GM21786 (cell line): ENCODE measurements at regions not wholly inside any gene's neighbourhood (a gene's known extent, or its start where the extent isn't known, plus 50 kb on each side); places are given as distances from the start of the nearest gene placed in this dataset.

Experiments used
- ATAC-seq: cut with Tn5 transposase; IDR thresholded peaks from one replicate; pipeline ENCODE4 v1.9.1; 2021; ENCODE audit not compliant: unreplicated experiment

DNA sequence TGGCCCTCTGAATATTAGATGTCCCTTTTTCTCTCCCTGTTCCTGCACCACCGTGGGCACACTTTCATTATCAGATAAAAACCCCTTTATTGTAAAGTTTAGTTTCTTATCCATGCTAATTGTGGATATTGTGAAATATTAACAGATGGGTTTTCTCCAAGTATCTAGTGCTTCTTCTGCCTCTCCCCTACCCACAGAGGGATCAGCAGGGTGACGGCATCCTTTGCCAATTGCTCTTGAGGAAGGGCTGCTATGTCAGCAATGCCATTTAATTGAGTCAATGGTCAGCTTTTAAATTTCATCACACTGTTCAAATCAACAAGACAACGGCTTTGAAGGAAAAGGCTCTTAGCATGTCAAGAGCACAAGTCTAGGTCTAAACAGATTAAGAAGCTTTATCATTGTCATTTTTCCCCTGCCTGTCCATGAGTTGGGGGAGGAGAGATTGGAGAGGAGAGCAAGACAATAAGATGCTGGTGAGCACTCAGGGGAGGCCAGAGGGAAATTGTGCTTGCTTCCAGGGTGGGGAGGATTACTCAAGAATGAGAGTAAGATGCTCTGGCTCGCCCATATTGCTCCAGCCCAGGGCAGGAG, 443.0 kb upstream of the CCL2 start:
- ATAC-seq = no peak

DNA sequence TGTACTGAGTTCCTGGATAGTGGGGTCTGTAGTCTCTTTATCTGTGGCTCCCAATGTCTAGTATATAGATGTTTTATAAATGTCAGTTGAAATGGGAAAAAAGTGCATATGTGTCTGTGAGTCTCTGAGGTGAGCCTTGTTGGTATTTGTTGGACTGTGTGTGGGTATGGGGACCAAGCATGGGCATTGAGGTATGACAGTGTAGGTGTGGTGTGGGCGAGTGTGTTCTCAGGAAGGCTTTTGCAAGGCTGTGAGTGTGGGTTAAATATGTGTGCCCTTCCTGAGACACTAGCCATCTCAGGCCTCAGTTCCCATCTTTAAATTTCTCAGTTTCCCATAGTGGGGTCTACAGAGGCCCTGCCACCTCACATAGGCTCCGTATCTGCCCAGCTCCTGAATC, 440.2 kb upstream of the CCL2 start:
- no peak for ATAC-seq

DNA sequence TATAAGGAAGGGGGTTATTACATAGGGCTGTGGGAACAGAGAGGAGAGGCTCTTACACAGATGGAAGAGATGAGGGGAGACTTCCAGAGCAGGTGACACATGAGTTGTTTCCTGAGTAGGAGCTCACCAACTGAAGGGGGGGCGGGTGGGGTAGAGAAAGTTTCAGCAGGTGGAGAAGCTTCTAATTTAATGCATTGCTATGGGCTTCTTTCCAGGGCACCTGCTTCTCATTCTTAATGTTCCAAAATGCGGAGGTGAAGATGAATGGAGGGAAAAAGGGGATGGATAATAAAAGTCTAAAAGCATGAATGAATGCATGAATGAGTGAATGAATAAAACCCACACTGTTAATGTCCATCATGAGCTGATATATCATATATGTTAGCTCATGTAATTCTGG, 439.0 kb upstream of the CCL2 start:
- no peak for ATAC-seq

DNA sequence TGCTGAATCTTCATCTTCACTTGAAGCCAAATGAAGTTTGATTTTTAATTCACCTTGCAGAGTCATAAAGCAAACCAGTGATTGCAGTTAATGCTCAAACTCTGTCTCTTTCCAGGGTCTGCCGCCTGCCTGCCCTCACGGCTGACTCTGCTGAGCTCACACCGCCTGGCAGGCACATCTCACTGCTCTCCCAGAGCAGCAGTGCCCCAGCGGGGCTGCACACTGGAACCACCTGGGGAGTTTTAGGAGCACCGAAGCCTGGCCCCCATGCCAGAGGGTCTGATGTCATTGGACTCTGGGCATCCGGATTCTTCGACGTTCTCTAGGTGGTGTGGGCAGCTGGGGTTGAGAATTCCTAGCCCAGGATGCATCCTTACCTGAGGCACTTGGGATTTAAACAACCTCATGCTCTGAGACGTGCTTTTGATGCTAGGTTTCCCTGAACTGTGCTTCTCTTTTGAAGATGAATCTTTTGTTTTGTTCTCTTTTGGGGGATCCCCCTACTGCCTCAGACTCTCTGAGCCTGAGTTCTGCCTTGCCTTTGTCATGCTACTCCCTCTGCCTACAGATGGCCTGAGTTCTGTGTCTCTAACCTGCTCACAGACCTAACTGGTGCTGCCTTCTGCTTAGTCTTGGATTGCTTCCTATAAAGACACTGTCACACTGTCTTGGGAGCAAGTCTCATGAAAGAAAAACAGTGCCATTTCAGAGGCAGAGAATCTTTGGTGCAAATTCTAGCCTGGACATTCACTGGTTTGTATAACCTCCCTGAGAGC, 438.1 kb upstream of the CCL2 start:
- no peak for ATAC-seq

DNA sequence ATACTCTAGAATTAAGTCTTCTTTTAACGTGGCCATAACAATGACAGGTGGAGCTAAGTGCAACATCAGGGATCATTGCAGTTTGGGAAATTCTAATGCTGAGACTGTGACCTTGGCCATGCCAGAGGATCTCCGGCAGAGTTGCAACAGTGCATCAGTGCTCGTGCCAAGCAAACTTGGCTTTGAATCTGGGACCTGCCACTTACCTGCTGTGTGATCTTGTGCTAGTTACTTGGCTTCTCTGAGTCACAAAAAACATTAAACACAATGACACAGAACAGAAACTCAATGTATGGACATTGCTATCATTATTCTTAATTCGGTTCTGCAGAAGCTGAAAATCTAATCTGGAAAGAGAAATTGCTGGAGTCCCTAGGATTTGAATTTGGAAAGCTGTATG, 435.5 kb upstream of the CCL2 start:
- no peak for ATAC-seq

DNA sequence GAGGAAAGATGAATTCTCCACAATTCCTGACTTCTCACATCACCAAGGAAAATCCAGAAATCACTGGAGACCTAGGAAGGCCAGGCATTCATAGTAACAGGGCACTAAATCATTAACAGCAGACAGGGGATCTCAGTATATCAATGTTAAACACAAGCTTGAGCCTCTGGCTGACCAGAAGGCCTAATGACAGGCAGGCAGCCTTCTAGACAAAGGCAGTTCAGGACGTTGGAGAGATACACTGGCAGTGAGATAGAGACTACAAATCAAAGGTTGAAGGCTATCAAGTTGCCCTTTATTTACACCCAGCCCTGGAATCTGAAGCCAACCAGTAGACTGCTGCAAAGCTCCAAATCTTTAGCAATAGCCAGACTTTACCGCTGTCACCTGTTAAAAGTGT, 422.8 kb upstream of the CCL2 start:
- ATAC-seq = no peak

DNA sequence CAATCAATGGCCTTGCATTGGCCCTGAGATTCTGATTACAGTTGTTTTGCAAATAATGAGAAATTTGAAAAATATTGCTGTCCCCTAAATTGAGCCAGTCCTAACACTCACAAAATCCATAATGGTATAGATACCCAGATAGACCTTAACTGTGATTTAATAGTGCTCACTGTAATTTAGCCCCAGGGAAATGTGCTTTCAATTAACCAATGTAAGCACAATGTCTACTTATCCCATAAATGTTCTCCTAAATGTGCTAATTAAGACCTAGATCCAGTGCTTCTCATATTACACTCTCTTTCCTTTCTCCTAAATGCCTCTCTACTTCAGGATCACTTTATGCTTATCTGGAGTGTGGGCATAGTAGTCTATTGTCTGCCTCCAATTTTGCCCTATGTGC, 417.8 kb upstream of the CCL2 start:
- ATAC-seq = no peak

DNA sequence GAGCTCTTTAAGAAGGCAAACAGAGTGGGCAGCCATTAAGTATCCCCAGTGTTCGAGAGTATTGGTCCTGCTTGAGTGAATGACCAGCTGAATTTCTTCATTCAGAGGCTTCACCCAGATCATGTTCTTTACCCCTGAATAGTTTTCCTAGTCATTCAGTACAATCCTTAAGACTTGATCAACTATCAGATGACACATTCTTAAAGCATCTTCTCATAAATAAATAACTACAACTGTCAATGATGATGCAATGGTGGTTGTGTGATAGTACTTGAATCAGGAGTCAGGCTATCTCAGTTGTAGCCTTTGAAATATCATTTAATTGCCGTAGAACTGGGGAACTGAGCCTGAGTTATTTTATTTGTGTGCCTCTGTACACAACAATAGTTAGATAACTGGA, 416.8 kb upstream of the CCL2 start:
- ATAC-seq = no peak

DNA sequence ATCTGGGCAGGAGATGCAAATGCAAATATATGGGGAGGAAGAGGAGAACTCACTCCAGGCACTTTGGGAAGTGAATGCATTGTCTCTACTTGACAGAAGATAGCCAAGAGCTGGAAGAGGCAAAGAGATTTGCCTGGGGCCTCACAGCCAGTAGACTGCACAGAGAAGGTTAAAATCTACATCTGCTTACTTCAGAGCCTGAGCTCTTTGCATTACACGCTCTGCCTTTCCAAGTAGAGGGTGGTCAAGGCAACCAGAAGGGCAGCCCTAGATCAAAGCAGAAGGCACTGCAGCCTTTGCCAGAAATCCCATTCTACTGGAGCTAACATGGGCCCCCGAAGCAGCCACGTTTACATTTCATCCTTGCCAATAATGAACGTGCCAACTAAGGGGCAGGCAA, 407.2 kb upstream of the CCL2 start:
- ATAC-seq = no peak

DNA sequence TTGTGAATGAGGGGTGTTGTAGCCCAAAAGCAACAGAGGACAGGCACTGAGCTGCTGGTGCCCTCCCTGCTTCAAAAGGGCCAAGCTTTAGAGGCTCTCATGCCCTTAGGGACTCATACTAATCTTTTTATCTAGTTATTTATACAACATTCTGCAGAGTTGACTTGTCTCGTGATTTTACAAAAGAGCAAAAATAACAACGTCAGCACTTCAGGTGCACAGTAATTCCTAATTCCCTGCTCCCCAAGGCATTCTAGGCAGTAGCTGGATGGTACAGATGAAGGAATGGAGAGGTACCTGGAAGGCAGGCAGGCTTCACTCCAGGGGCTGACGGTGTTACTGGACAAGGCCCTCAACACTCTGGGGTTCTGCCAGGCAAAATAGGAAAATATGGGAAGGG, 406.7 kb upstream of the CCL2 start:
- ATAC-seq = no peak

DNA sequence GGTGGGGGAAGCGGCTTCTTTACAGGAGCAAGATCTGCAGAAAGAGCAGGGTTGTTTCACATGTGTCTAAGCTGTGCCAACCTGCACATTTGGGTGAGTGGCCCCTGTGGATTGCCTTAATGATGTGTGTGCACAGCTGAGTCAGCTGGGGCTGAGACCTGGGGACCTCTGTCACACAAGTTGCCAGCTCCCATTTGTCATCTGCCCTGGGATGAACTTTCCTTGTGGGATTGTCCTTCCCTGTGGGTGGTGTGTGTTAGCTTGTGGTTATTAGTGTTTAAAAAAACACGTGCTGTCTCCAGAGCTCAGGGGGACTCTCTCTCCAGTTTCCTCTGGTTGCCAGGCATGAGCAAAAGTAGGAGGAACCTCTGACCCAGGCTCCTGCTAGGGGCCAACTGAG, 400.5 kb upstream of the CCL2 start:
- no peak for ATAC-seq

DNA sequence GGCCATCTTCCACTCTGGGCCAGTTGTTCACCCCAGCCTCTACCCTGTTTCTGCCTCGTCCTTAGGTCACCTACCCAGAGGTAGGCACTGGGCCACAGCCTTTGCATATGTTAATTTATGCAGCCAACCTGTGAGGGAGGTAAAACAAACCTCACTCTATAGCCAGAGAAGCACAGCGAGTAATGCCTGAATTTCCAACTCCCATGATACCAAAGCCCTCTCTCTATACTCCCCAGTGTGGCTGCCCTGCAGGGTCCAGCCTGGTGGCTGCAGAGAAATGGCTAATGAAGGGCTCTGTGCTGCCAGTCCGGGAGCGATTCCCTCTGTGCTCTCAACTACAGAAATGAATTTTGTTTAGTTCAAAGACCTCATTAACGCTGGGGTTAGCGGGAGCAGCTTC, 397.0 kb upstream of the CCL2 start:
- ATAC-seq = no peak

DNA sequence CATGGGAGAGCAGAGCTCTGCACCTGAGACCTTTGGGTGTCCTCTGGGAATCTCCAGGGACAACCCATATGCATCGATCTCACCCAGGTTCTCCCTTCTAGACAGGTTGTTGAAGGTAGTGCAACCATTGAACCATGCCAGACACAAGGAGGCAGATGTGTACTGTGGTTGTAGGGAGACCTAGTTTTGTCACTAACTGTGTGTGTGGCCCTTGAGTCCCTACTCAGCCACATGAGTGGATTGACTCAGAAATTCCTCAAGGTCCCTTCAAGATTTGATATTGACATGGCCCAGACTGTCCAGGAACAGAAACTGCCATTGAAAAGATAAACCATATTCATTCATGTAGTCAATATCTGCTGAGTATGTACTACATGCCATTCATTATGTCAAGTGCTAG, 396.4 kb upstream of the CCL2 start:
- ATAC-seq = no peak

DNA sequence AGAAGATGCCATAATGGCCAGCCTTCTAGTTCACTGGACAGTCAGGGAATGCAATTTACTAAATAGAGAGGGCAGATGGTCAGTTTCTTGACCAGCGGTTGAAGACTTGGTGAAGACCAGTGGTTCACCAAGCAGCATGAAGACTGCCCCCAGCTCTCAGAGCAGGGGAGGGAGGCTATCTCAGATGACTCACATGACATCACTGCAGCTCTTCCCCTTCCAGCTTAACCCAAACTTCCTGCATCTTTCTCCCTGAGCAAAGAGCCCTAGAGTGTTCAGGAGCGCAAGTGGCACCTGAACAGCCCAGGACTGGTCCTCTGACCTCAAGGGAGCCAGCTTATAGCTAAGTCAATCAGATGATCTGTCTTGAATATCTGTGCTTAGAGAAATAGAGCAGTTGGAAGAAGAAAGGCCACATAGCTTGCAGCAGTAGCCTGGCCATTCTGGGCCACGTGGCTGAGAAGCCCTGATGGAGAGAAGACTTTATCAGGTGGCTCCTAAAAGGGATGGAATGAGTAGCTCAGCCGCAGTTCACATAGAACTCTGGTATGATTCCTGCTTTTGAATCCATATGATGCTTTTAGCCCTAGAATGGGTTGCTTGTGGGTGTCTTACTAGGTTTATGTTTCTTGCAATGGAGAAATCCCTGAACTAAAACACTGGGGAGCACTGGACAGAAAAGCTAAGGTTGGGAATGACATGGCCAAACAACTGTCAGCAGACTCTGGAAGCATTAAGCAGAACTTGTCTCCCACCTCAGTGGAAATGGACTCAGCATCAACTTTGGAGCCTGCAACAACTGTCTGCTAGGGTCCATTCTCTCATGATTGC, 392.1 kb upstream of the CCL2 start:
- ATAC-seq = no peak

DNA sequence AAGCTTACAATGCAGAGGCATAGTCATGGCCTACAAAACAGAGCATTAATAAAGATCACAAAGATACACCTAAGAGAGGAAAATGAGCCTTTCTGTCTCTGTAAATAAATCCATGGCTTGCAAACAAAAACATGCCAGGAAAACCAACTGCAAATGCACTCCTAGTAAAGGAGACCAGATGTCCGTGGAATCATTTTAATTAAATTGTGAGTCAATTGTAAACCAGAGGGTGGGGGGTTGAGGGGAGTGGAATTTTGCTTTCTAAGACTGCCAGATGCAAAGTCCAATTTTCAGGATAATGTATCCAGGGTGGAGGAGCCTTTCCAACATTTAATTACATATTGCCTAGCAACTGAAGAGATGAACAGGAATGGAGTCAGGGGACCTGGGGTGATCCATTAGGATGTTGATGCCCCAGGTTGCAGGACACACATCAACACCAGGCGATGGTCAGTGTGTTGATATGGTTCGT, 390.3 kb upstream of the CCL2 start:
- ATAC-seq = no peak

DNA sequence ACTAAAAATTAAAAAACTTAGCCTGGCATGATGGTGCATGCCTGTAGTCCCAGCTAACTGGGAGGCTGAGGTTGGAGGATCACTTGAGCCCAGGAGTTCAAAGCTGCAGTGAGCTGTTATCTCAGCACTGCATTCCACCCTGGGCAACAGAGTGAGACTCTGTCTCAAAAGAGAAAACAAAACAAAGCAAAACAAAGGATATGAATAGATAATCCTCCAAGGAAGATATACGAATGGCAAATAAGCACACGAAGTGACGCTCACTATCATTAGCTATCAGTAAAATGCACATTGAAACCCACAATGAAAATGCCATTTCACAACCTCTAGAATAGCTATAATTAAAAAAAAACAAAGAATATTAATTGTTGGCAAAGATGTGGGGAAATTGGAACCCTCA, 386.2 kb upstream of the CCL2 start:
- ATAC-seq = no peak

DNA sequence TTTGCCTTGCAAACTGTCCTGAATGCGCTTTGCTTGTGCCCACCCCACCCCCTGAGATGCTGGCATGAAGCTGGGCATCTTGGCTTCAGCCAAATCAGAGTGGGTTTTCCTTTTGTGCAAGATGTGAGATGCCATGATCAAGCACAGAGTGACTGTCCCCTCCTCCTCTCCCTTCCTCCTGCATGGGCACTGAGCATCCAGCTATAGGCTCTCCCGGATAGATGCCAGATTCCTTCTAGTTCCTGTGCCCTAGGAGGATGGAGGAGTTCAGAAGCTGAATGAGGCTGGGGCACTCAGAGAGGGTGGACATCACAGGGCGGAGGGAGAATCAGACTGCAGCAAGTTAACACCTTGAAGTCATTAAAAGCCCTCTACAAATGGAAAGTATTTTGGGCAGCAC, 384.1 kb upstream of the CCL2 start:
- ATAC-seq = no peak

DNA sequence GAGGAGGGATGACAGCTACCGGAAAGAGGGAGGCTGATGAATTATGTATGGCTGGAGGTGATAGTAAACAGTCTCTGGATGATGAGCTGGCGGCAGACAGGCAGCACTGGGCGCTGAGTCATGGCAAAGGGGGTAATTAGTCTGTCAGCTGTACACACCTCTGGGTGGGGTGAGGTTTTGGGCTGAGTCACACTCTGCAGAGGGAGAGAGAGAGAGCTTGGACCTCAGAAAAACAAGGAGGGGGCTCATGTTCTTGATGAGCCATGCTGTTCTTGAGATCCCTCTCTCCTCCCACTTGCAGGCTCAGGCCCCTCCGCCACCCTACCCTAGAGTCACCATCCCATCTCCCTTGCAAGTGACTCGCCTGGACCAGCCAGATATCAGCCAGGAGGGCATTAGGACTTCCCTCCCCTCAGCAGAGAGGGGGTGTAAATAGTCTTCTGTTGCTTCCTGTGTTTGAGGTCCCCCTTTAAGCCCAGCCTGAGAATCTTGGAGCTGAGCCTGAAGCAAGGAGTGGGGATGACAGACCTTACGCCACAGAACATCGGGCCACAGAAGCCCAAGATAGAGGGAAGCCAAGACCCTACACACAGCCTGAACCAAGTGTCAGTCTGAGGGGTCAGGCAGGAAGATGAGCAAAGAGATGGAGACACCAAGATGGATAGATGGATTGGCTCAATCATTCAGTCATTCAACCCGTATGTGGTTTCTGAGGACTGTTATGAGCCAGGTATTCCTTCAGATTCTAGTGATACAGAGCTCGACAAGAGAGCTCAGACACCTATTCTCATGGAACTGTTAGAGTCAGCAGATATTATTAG, 383.2 kb upstream of the CCL2 start:
- ATAC-seq = no peak

DNA sequence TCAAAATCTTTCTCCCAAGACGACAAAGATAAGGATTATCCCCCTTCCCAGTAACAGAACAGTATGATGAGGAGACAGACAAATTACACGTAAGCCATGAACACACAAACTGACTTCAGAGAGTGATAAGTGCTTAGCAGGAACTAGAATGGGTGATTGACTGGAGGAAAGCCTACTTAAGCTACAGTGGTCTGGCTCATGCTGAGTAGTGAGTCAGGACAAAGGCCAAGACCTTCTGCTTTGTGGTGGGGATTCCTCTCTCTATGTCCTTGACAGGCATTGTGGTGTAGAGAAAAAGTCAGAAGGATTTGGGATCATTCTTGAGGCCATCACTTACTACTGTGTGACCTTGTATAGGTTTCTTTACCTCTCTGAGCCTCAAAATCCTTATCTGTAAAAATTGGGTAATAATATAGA, 381.9 kb upstream of the CCL2 start:
- ATAC-seq = no peak

DNA sequence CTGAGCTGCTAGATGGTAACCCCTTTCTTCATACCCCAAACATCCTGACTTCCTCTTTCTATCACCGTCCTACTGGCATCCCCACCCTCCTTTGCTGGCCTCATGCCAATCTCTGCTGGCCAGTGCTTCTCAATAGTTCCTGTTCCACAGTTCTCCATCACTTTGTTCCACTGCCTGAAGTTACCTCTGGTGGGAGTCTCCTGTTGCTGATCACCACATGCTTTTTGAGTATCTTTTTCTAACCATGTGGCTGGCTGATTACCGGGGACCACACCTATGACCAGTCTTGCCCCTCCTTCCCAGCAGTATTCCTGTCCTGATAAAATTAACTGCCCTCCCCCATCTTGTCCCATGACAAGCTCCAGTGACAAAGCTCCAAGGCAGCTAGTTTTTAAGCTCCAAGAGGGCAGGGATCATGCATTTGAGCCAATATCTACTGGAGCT, 380.4 kb upstream of the CCL2 start:
- ATAC-seq = no peak

DNA sequence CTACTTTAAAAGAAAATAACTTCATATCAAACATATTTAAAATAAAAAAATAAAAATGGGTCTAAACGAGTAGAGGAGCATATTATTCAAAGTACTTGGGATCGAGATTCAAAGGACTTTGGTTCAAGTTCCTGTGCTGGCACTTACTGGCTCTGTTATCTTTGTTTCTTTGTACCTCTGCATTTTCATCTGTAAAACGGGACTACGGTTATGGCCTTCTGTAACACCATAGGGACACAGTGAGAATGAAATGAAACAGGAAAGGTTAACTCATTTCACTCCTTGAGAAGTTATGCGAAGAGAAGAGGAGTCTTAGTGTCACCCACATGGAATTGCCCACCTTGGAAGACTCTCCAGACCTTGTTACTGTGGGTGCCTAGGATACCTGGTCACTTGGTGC, 379.1 kb upstream of the CCL2 start:
- ATAC-seq = no peak
